Smooth muscle cell (in vitro differentiated cells): ENCODE measurements at regions not wholly inside any gene's neighbourhood (a gene's known extent, or its start where the extent isn't known, plus 50 kb on each side); places are given as distances from the start of the nearest gene placed in this dataset.
A peak's percentile ranks its signal among the peaks of the same experiment; 100 is the strongest.

Experiments
- DNase-seq: peaks from one replicate; lab custom pipeline; 2025; ENCODE audit not compliant: unreplicated experiment; lab: John Stamatoyannopoulos, UW
- H2AFZ ChIP-seq: fragments of 200-600 bp; sonication (generic); 2 replicates; pipeline ENCODE4 v1.6.0; 2016; ENCODE audit warnings: antibody characterized with exemption, low read depth, mild to moderate bottlenecking
- H3F3A ChIP-seq: fragments of 200-600 bp; sonication (generic); 2 replicates; pipeline ENCODE4 v1.6.0; 2017; ENCODE audit warnings: antibody characterized with exemption, low read depth
- H3K27ac ChIP-seq: fragments of 200-600 bp; sonication (generic); 2 replicates; pipeline ENCODE4 v1.5.1; 2016; ENCODE audit warnings: low read depth, mild to moderate bottlenecking
- H3K27me3 ChIP-seq: fragments of 200-600 bp; sonication (generic); 2 replicates; pipeline ENCODE4 v1.6.1; 2016; ENCODE audit warnings: low read depth, mild to moderate bottlenecking
- H3K36me3 ChIP-seq: fragments of 200-600 bp; sonication (generic); 2 replicates; pipeline ENCODE4 v1.5.1; 2016; ENCODE audit warnings: low read depth
- H3K4me1 ChIP-seq: fragments of 200-600 bp; sonication (generic); 2 replicates; pipeline ENCODE4 v1.5.1; 2016; ENCODE audit warnings: low read depth
- H3K4me2 ChIP-seq: fragments of 200-600 bp; sonication (generic); 2 replicates; pipeline ENCODE4 v1.6.0; 2016; ENCODE audit warnings: mild to moderate bottlenecking
- H3K4me3 ChIP-seq: fragments of 200-600 bp; sonication (generic); 2 replicates; pipeline ENCODE4 v1.5.1; 2016; ENCODE audit warnings: mild to moderate bottlenecking
- H3K79me2 ChIP-seq: fragments of 200-600 bp; sonication (generic); 2 replicates; pipeline ENCODE4 v1.6.0; 2016; ENCODE audit warnings: low read depth, mild to moderate bottlenecking
- H3K9ac ChIP-seq: fragments of 200-600 bp; sonication (generic); 2 replicates; pipeline ENCODE4 v1.6.0; 2016; ENCODE audit warnings: low read depth
- H3K9me3 ChIP-seq: fragments of 200-600 bp; sonication (generic); replicated peaks from 2 replicates; pipeline ENCODE4 v1.5.1; 2016; ENCODE audit warnings: low read depth
- H4K20me1 ChIP-seq: fragments of 200-600 bp; sonication (generic); 2 replicates; pipeline ENCODE4 v1.6.0; 2016; ENCODE audit warnings: low read depth
- CTCF ChIP-seq: fragments of 200-600 bp; sonication (generic); IDR thresholded peaks from 2 replicates; pipeline ENCODE4 v1.5.1; 2017; ENCODE audit warnings: borderline replicate concordance, mild to moderate bottlenecking, antibody characterized with exemption; ENCODE audit not compliant: insufficient read depth, poor library complexity, severe bottlenecking
- WGBS: methylation state at CpG from one replicate; pipeline ENCODE4 v1.1.7; 2016; ENCODE audit warnings: low lambda C conversion rate; 5-methylcytosine and 5-hydroxymethylcytosine counted together

GRCh38 chr9:135251996-135252760, 164.7 kb downstream of the OLFM1 start:
- no peaks in the 10 kb centered on the region for H3K27me3 ChIP-seq
- no peaks in the 10 kb centered on the region for H3F3A ChIP-seq
- no peak overlapping the region for H3K9ac ChIP-seq
- DNase-seq, result no peak
- H3K79me2 ChIP-seq, result no peaks in the 10 kb centered on the region
- TF ChIP-seq CTCF, result no peak
- no peak overlapping the region for H3K27ac ChIP-seq
- H3K4me3 ChIP-seq, result no peak overlapping the region
- no peaks in the 10 kb centered on the region for H3K36me3 ChIP-seq
- WGBS, result 94% methylated on average over 30 of the region's 30 CpGs
- no peaks in the 10 kb centered on the region for H4K20me1 ChIP-seq
- no peaks in the 10 kb centered on the region for H3K9me3 ChIP-seq
- H3K4me1 ChIP-seq, result peaks cover 14% of the 10 kb centered on the region
- no peak overlapping the region for H2AFZ ChIP-seq
- H3K4me2 ChIP-seq, result no peak overlapping the region

GRCh38 chr9:135252980-135253304, 165.5 kb downstream of the OLFM1 start:
- no peaks in the 10 kb centered on the region for H3K79me2 ChIP-seq
- H3K27me3 ChIP-seq, result no peaks in the 10 kb centered on the region
- H3K9ac ChIP-seq, result no peak overlapping the region
- H3F3A ChIP-seq, result no peaks in the 10 kb centered on the region
- no peak for DNase-seq
- no peak overlapping the region for H2AFZ ChIP-seq
- 43% methylated on average over 9 of the region's 9 CpGs for WGBS
- H3K9me3 ChIP-seq, result no peaks in the 10 kb centered on the region
- peak overlapping the region; percentile 47 for H3K27ac ChIP-seq
- H4K20me1 ChIP-seq, result no peaks in the 10 kb centered on the region
- no peak for TF ChIP-seq CTCF
- peaks cover 14% of the 10 kb centered on the region for H3K4me1 ChIP-seq
- no peaks in the 10 kb centered on the region for H3K36me3 ChIP-seq
- H3K4me3 ChIP-seq, result no peak overlapping the region
- H3K4me2 ChIP-seq, result peak overlapping the region; percentile 64

- H3K9me3 ChIP-seq, result no peaks in the 10 kb centered on the region
- H3K27ac ChIP-seq, result peak overlapping the region; percentile 47
- H4K20me1 ChIP-seq, result no peaks in the 10 kb centered on the region
- H2AFZ ChIP-seq, result no peak overlapping the region
- H3K4me1 ChIP-seq, result peaks cover 14% of the 10 kb centered on the region
- no peak overlapping the region for H3K9ac ChIP-seq
- H3K36me3 ChIP-seq, result no peaks in the 10 kb centered on the region
- peak overlapping the region; percentile 64 for H3K4me2 ChIP-seq
- H3F3A ChIP-seq, result no peaks in the 10 kb centered on the region
- 18% methylated on average over 25 of the region's 31 CpGs for WGBS
- no peak overlapping the region for H3K4me3 ChIP-seq
- no peak for TF ChIP-seq CTCF
- no peaks in the 10 kb centered on the region for H3K79me2 ChIP-seq
- no peaks in the 10 kb centered on the region for H3K27me3 ChIP-seq
- DNase-seq, result peak; percentile 10
Observed at GRCh38 chr9:135253305-135254004, 166.0 kb downstream of the OLFM1 start.
